ENCODE measurements at regions not wholly inside any gene's neighbourhood (a gene's known extent, or its start where the extent isn't known, plus 50 kb on each side); places are given as distances from the start of the nearest gene placed in this dataset.

GRCh38 chr13:22461854-22462490 lies 718.8 kb upstream of the SGCG start (continued):
- TF ChIP-seq ZNF18 (tag by site-specific recombination; IDR thresholded peaks at IDR 0.05) (no peak), ZBTB49 (tag by site-specific recombination; IDR thresholded peaks at IDR 0.05; ENCODE audit: low read depth) (no peak), ZSCAN30 (tag by site-specific recombination; IDR thresholded peaks at IDR 0.05) (no peak), KLF16 (tag by site-specific recombination; IDR thresholded peaks at IDR 0.05) (no peak), ZNF112 (tag by site-specific recombination; IDR thresholded peaks at IDR 0.05) (no peak), ZNF302 (tag by site-specific recombination; IDR thresholded peaks at IDR 0.05; ENCODE audit: low read depth) (no peak), ZNF146 (tag by site-specific recombination; IDR thresholded peaks at IDR 0.05) (no peak), ZNF280C (tag by site-specific recombination; IDR thresholded peaks at IDR 0.05) (no peak), ZNF324 (tag by site-specific recombination; IDR thresholded peaks at IDR 0.05) (no peak), IKZF3 (tag by site-specific recombination; IDR thresholded peaks at IDR 0.05) (no peak), ZNF544 (tag by site-specific recombination; IDR thresholded peaks at IDR 0.05) (no peak), ZBTB11 (tag by site-specific recombination; conservative IDR thresholded peaks at IDR 0.05; ENCODE audit: low read depth) (no peak), ZNF341 (tag by site-specific recombination; IDR thresholded peaks at IDR 0.05; ENCODE audit: low read depth) (no peak), ZNF677 (tag by site-specific recombination; IDR thresholded peaks at IDR 0.05) (no peak)

- POLR2A ChIA-PET: no interaction called here
- no peak overlapping the region for H3K4me3 ChIP-seq (ENCODE audit: low read depth, low read length)
- no peaks in the 10 kb centered on the region for H3K36me3 ChIP-seq (ENCODE audit: control insufficient read depth in 2 of 2, insufficient read depth in 1 of 2, low read length in 2 of 2)
- CTCF ChIA-PET: interaction anchor here (0.7 to 1.3 kb wide), 2 partner anchors 167 to 235 kb away, joined by 3 to 4 read pairs; no protein-coding TSS in a partner anchor
- H3K4me1 ChIP-seq (ENCODE audit: control insufficient read depth, insufficient read depth, low read length): no peaks in the 10 kb centered on the region
- no peak overlapping the region for H3K27ac ChIP-seq (ENCODE audit: extremely low read depth, low read depth, low read length)
- H3K9me3 ChIP-seq (ENCODE audit: control insufficient read depth, insufficient read depth, low read depth, low read length): no peaks in the 10 kb centered on the region
- no peak for TF ChIP-seq CTCF (tag by site-specific recombination; IDR thresholded peaks at IDR 0.05)
- no peak for TF ChIP-seq ZNF341 (tag by site-specific recombination; IDR thresholded peaks at IDR 0.05; ENCODE audit: low read depth)
- TF ChIP-seq ZBTB20 (tag by site-specific recombination; IDR thresholded peaks at IDR 0.05): no peak
- TF ChIP-seq ZNF394 (tag by site-specific recombination; IDR thresholded peaks at IDR 0.05; ENCODE audit: borderline replicate concordance): no peak
- TF ChIP-seq ZNF623 (tag by site-specific recombination; IDR thresholded peaks at IDR 0.05): no peak
- no peak for TF ChIP-seq REPIN1 (tag by site-specific recombination; IDR thresholded peaks at IDR 0.05; ENCODE audit: low read depth)
- no peak for TF ChIP-seq ZNF16 (tag by site-specific recombination; IDR thresholded peaks at IDR 0.05; ENCODE audit: low read depth)
- TF ChIP-seq ZIC2 (tag by site-specific recombination; IDR thresholded peaks at IDR 0.05): no peak
- no peak for TF ChIP-seq ZNF138 (tag by site-specific recombination; IDR thresholded peaks at IDR 0.05; ENCODE audit: borderline replicate concordance)
- no peak for TF ChIP-seq PBX3 (CRISPR knock-in tag; IDR thresholded peaks at IDR 0.05)
Measured at GRCh38 chr13:22463089-22463488, 717.7 kb upstream of the SGCG start.
